Neural progenitor cell (in vitro differentiated cells): ENCODE measurements at regions not wholly inside any gene's neighbourhood (a gene's known extent, or its start where the extent isn't known, plus 50 kb on each side); places are given as distances from the start of the nearest gene placed in this dataset.

Experiments
- DNase-seq: peaks from one replicate; pipeline ENCODE4 v3.0.0-alpha.2; 2016; ENCODE audit warnings: low spot score
- H2AFZ ChIP-seq: fragments of 200-600 bp; sonication (generic); replicated peaks from 2 replicates; pipeline ENCODE4 v1.6.1; 2016; ENCODE audit warnings: antibody characterized with exemption
- H3F3A ChIP-seq: fragments of 200-600 bp; sonication (generic); 2 replicates; pipeline ENCODE4 v1.6.1; 2016; ENCODE audit warnings: antibody characterized with exemption, low read depth
- H3K27ac ChIP-seq: fragments of 200-600 bp; sonication (generic); 2 replicates; pipeline ENCODE4 v1.5.1; 2016; ENCODE audit warnings: mild to moderate bottlenecking
- H3K27me3 ChIP-seq: fragments of 200-600 bp; sonication (generic); 2 replicates; pipeline ENCODE4 v1.6.1; 2016; ENCODE audit warnings: mild to moderate bottlenecking, moderate library complexity
- H3K36me3 ChIP-seq: fragments of 200-600 bp; sonication (generic); 2 replicates; pipeline ENCODE4 v1.5.1; 2016
- H3K4me1 ChIP-seq: fragments of 200-600 bp; sonication (generic); 2 replicates; pipeline ENCODE4 v1.6.1; 2016; ENCODE audit warnings: mixed run types
- H3K4me2 ChIP-seq: fragments of 200-600 bp; sonication (generic); 2 replicates; pipeline ENCODE4 v1.6.1; 2016
- H3K4me3 ChIP-seq: fragments of 200-600 bp; sonication (generic); 2 replicates; pipeline ENCODE4 v1.5.1; 2016
- H3K79me2 ChIP-seq: fragments of 200-600 bp; sonication (generic); 2 replicates; pipeline ENCODE4 v1.6.1; 2016; ENCODE audit warnings: low read depth
- H3K9ac ChIP-seq: fragments of 200-600 bp; sonication (generic); 2 replicates; pipeline ENCODE4 v1.6.1; 2016
- H3K9me3 ChIP-seq: fragments of 200-600 bp; sonication (generic); 2 replicates; pipeline ENCODE4 v1.5.1; 2016; ENCODE audit warnings: low read depth
- H4K20me1 ChIP-seq: fragments of 200-600 bp; sonication (generic); 2 replicates; pipeline ENCODE4 v1.6.1; 2016; ENCODE audit warnings: low read depth
- H3K27ac Mint-ChIP-seq: 3 replicates; pipeline ENCODE4 v1.8.0; 2021; ENCODE audit warnings: mixed read lengths
- H3K27me3 Mint-ChIP-seq: 2 replicates; pipeline ENCODE4 v1.8.0; 2022; ENCODE audit warnings: low read depth, mild to moderate bottlenecking, inconsistent platforms, moderate library complexity, mixed read lengths; ENCODE audit not compliant: insufficient read depth
- H3K36me3 Mint-ChIP-seq: 3 replicates; pipeline ENCODE4 v1.8.0; 2021; ENCODE audit warnings: mixed read lengths
- H3K4me1 Mint-ChIP-seq: 3 replicates; pipeline ENCODE4 v1.8.0; 2021; ENCODE audit warnings: mixed read lengths
- H3K4me3 Mint-ChIP-seq: 3 replicates; pipeline ENCODE4 v1.8.0; 2021; ENCODE audit warnings: mild to moderate bottlenecking, moderate library complexity, mixed read lengths
- H3K9me3 Mint-ChIP-seq: 3 replicates; pipeline ENCODE4 v1.8.0; 2020; ENCODE audit warnings: mixed read lengths
- EZH2 ChIP-seq: fragments of 200-600 bp; sonication (generic); IDR thresholded peaks from 2 replicates; pipeline ENCODE4 v1.6.1; 2017; ENCODE audit warnings: antibody characterized with exemption, mild to moderate bottlenecking, moderate library complexity
- EZH2phosphoT487 ChIP-seq: fragments of 200-600 bp; sonication (generic); IDR thresholded peaks from 2 replicates; pipeline ENCODE4 v1.6.1; 2017; ENCODE audit warnings: antibody characterized with exemption
- TF ChIP-seq, protein P1 (sequence below): fragments of 200-600 bp; sonication (generic); IDR thresholded peaks from 2 replicates; pipeline ENCODE4 v1.5.1; 2017; ENCODE audit warnings: antibody characterized with exemption, mild to moderate bottlenecking

DNA sequence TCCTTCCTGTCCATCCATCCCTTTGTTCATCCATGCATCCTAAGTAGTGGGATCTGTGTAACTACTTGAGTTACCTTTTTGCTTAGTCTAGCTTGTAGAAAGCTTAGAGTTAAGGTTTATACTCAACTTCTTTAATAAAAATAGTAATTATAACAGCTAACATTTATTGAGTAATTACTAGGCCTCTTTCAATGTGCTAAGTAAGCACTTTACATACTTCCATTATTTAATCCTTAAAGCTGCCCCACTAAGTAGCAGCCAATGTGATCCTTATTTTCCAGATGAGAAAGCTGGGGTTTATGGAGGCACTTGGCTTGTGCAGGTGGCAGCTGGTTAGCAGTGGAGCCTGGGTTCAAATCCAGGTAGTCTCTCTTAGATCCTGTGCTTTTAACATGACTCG is 182.9 kb downstream of the FGF9 start:
- Histone ChIP-seq H3K4me2 (no peak overlapping the region), H3K79me2 (no peaks in the 10 kb centered on the region), H4K20me1 (no peaks in the 10 kb centered on the region), H3K36me3 (no peaks in the 10 kb centered on the region), H3K27ac (no peak overlapping the region), H3K4me3 (no peak overlapping the region), H3K4me1 (no peaks in the 10 kb centered on the region), H3F3A (no peaks in the 10 kb centered on the region), H3K9me3 (no peaks in the 10 kb centered on the region), H3K9ac (no peak overlapping the region), H2AFZ (no peak overlapping the region), H3K27me3 (no peaks in the 10 kb centered on the region)
- H3K4me3 Mint-ChIP-seq, result no peak overlapping the region
- no peaks in the 10 kb centered on the region for H3K36me3 Mint-ChIP-seq
- no peak overlapping the region for H3K27ac Mint-ChIP-seq
- DNase-seq, result no peak
- H3K9me3 Mint-ChIP-seq, result no peaks in the 10 kb centered on the region
- H3K27me3 Mint-ChIP-seq, result no peaks in the 10 kb centered on the region
- TF ChIP-seq, protein P1, sequence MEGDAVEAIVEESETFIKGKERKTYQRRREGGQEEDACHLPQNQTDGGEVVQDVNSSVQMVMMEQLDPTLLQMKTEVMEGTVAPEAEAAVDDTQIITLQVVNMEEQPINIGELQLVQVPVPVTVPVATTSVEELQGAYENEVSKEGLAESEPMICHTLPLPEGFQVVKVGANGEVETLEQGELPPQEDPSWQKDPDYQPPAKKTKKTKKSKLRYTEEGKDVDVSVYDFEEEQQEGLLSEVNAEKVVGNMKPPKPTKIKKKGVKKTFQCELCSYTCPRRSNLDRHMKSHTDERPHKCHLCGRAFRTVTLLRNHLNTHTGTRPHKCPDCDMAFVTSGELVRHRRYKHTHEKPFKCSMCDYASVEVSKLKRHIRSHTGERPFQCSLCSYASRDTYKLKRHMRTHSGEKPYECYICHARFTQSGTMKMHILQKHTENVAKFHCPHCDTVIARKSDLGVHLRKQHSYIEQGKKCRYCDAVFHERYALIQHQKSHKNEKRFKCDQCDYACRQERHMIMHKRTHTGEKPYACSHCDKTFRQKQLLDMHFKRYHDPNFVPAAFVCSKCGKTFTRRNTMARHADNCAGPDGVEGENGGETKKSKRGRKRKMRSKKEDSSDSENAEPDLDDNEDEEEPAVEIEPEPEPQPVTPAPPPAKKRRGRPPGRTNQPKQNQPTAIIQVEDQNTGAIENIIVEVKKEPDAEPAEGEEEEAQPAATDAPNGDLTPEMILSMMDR, result no peak
- TF ChIP-seq EZH2phosphoT487 (no peak), EZH2 (no peak)
- no peaks in the 10 kb centered on the region for H3K4me1 Mint-ChIP-seq

DNA sequence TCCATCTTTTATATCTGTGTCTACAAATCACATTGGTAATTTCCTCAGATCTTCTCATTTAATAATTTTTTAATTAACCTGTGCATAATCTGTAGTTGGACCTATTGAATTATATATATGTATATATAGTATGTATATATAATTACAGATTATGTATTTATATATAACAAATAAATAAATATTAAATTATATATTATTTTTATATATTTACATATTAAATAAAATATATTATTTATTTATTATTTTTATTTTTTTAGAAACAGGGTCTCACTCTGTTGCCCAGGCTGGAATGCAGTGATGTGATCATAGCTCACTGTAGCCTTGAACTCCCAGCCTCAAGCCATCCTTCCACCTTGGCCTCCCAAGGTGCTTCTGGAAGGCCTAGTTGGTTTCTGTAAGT is 197.9 kb downstream of the FGF9 start:
- no peak for DNase-seq
- Histone ChIP-seq H3F3A (no peaks in the 10 kb centered on the region), H3K4me2 (no peak overlapping the region), H2AFZ (no peak overlapping the region), H3K27me3 (no peaks in the 10 kb centered on the region), H3K27ac (no peak overlapping the region), H3K4me1 (no peaks in the 10 kb centered on the region), H3K79me2 (no peaks in the 10 kb centered on the region), H4K20me1 (no peaks in the 10 kb centered on the region), H3K9me3 (no peaks in the 10 kb centered on the region), H3K36me3 (no peaks in the 10 kb centered on the region), H3K9ac (no peak overlapping the region), H3K4me3 (no peak overlapping the region)
- peaks cover 10% of the 10 kb centered on the region for H3K9me3 Mint-ChIP-seq
- H3K27me3 Mint-ChIP-seq, result peaks cover 3% of the 10 kb centered on the region
- no peaks in the 10 kb centered on the region for H3K36me3 Mint-ChIP-seq
- H3K4me1 Mint-ChIP-seq, result no peaks in the 10 kb centered on the region
- no peak overlapping the region for H3K27ac Mint-ChIP-seq
- TF ChIP-seq EZH2phosphoT487 (no peak), EZH2 (no peak)
- TF ChIP-seq, protein P1, result no peak
- H3K4me3 Mint-ChIP-seq, result no peak overlapping the region

DNA sequence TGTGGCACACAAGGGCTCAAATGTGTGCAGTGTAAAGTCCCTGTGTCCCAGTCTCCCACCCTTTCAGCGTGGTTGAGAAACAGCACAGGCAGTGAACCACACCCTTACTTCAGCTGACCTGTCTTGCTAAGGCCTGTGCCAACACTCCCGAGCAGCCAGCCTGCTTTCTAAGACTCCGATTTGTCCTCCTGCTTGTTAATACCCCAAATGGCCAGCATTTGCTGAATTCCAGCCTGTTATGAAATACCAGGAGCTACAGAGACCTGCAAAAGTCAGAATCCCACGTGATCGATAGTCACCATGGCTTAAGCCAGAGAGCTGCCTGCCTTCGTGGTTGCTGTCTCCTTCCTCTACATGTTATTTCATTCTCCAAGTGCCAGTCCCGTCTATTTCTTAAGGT is 200.5 kb downstream of the FGF9 start:
- Histone ChIP-seq H3K9me3 (no peaks in the 10 kb centered on the region), H3K4me2 (no peak overlapping the region), H3K27ac (no peak overlapping the region)

More for the DNA sequence above, 200.5 kb downstream of the FGF9 start:
- no peaks in the 10 kb centered on the region for H3K36me3 Mint-ChIP-seq
- no peaks in the 10 kb centered on the region for H3K4me1 Mint-ChIP-seq
- Histone ChIP-seq H3K4me3 (no peak overlapping the region), H3K27me3 (no peaks in the 10 kb centered on the region), H3K79me2 (no peaks in the 10 kb centered on the region), H3K4me1 (no peaks in the 10 kb centered on the region), H3K9ac (no peak overlapping the region), H4K20me1 (no peaks in the 10 kb centered on the region), H2AFZ (no peak overlapping the region), H3F3A (no peaks in the 10 kb centered on the region), H3K36me3 (no peaks in the 10 kb centered on the region)
- H3K9me3 Mint-ChIP-seq, result peaks cover 2% of the 10 kb centered on the region
- H3K27me3 Mint-ChIP-seq, result peaks cover 4% of the 10 kb centered on the region
- no peak overlapping the region for H3K4me3 Mint-ChIP-seq
- no peak for TF ChIP-seq EZH2phosphoT487
- TF ChIP-seq, protein P1, result no peak
- TF ChIP-seq EZH2, result no peak
- peak overlapping the region; percentile 79 for H3K27ac Mint-ChIP-seq
- DNase-seq, result no peak
